ENCODE measurements at regions not wholly inside any gene's neighbourhood (a gene's known extent, or its start where the extent isn't known, plus 50 kb on each side); places are given as distances from the start of the nearest gene placed in this dataset.

- no peaks in the 10 kb centered on the region for H3K9me3 ChIP-seq (ENCODE audit: control insufficient read depth, low read depth, low read length)
- H3K4me1 ChIP-seq (ENCODE audit: control insufficient read depth, low read depth, low read length) = peaks cover 25% of the 10 kb centered on the region
- no peak overlapping the region for H3K27ac ChIP-seq (ENCODE audit: low read length)
- H3K9ac ChIP-seq (ENCODE audit: low read length) = no peak overlapping the region
- H3K4me3 ChIP-seq (ENCODE audit: low read length) = no peak overlapping the region
- H3K36me3 ChIP-seq (ENCODE audit: control insufficient read depth, low read depth, low read length) = no peaks in the 10 kb centered on the region
- no peaks in the 10 kb centered on the region for H3K27me3 ChIP-seq (ENCODE audit: control insufficient read depth, insufficient read depth, low read length)
These were observed 492.3 kb downstream of the CENPC start for GRCh38 chr4:67052814-67053675.

- Histone ChIP-seq H3K9me3 (ENCODE audit: control insufficient read depth, low read depth, low read length) (no peaks in the 10 kb centered on the region), H3K36me3 (ENCODE audit: control insufficient read depth, low read depth, low read length) (no peaks in the 10 kb centered on the region), H3K27ac (ENCODE audit: low read length) (no peak overlapping the region), H3K4me1 (ENCODE audit: control insufficient read depth, low read depth, low read length) (peaks cover 25% of the 10 kb centered on the region), H3K4me3 (ENCODE audit: low read length) (no peak overlapping the region), H3K9ac (ENCODE audit: low read length) (no peak overlapping the region), H3K27me3 (ENCODE audit: control insufficient read depth, insufficient read depth, low read length) (no peaks in the 10 kb centered on the region)
These were observed 494.1 kb downstream of the CENPC start for GRCh38 chr4:67051000-67051789.

GRCh38 chr4:67049446-67049845 is 495.9 kb downstream of the CENPC start:
- Histone ChIP-seq H3K9ac (ENCODE audit: low read length) (no peak overlapping the region), H3K9me3 (ENCODE audit: control insufficient read depth, low read depth, low read length) (no peaks in the 10 kb centered on the region), H3K27me3 (ENCODE audit: control insufficient read depth, insufficient read depth, low read length) (no peaks in the 10 kb centered on the region), H3K4me1 (ENCODE audit: control insufficient read depth, low read depth, low read length) (peaks cover 25% of the 10 kb centered on the region), H3K4me3 (ENCODE audit: low read length) (no peak overlapping the region), H3K36me3 (ENCODE audit: control insufficient read depth, low read depth, low read length) (no peaks in the 10 kb centered on the region), H3K27ac (ENCODE audit: low read length) (no peak overlapping the region)

- no peak overlapping the region for H3K27ac ChIP-seq (ENCODE audit: low read length)
- no peaks in the 10 kb centered on the region for H3K27me3 ChIP-seq (ENCODE audit: control insufficient read depth, insufficient read depth, low read length)
- no peaks in the 10 kb centered on the region for H3K36me3 ChIP-seq (ENCODE audit: control insufficient read depth, low read depth, low read length)
- peaks cover 25% of the 10 kb centered on the region for H3K4me1 ChIP-seq (ENCODE audit: control insufficient read depth, low read depth, low read length)
- no peak overlapping the region for H3K9ac ChIP-seq (ENCODE audit: low read length)
- no peak overlapping the region for H3K4me3 ChIP-seq (ENCODE audit: low read length)
- H3K9me3 ChIP-seq (ENCODE audit: control insufficient read depth, low read depth, low read length) = no peaks in the 10 kb centered on the region
These were observed 496.8 kb downstream of the CENPC start for GRCh38 chr4:67048530-67048929.

- H3K36me3 ChIP-seq (ENCODE audit: control insufficient read depth, low read depth, low read length) = no peaks in the 10 kb centered on the region
- H3K27me3 ChIP-seq (ENCODE audit: control insufficient read depth, insufficient read depth, low read length) = no peaks in the 10 kb centered on the region
- H3K4me1 ChIP-seq (ENCODE audit: control insufficient read depth, low read depth, low read length) = no peaks in the 10 kb centered on the region
- H3K9ac ChIP-seq (ENCODE audit: low read length) = no peak overlapping the region
- no peak overlapping the region for H3K27ac ChIP-seq (ENCODE audit: low read length)
- no peaks in the 10 kb centered on the region for H3K9me3 ChIP-seq (ENCODE audit: control insufficient read depth, low read depth, low read length)
- no peak overlapping the region for H3K4me3 ChIP-seq (ENCODE audit: low read length)
These were observed 505.0 kb downstream of the CENPC start for GRCh38 chr4:67040315-67040714.

- H3K9me3 ChIP-seq (ENCODE audit: control insufficient read depth, low read depth, low read length) = no peaks in the 10 kb centered on the region
- no peaks in the 10 kb centered on the region for H3K27me3 ChIP-seq (ENCODE audit: control insufficient read depth, insufficient read depth, low read length)
- no peaks in the 10 kb centered on the region for H3K4me1 ChIP-seq (ENCODE audit: control insufficient read depth, low read depth, low read length)
- H3K9ac ChIP-seq (ENCODE audit: low read length) = no peak overlapping the region
- no peak overlapping the region for H3K27ac ChIP-seq (ENCODE audit: low read length)
- no peaks in the 10 kb centered on the region for H3K36me3 ChIP-seq (ENCODE audit: control insufficient read depth, low read depth, low read length)
- no peak overlapping the region for H3K4me3 ChIP-seq (ENCODE audit: low read length)
These were observed 507.1 kb downstream of the CENPC start for GRCh38 chr4:67038228-67038566.

GRCh38 chr4:67037504-67038227 is 507.6 kb downstream of the CENPC start:
- Histone ChIP-seq H3K4me1 (ENCODE audit: control insufficient read depth, low read depth, low read length) (no peaks in the 10 kb centered on the region), H3K27ac (ENCODE audit: low read length) (no peak overlapping the region), H3K36me3 (ENCODE audit: control insufficient read depth, low read depth, low read length) (no peaks in the 10 kb centered on the region), H3K4me3 (ENCODE audit: low read length) (no peak overlapping the region), H3K27me3 (ENCODE audit: control insufficient read depth, insufficient read depth, low read length) (no peaks in the 10 kb centered on the region), H3K9ac (ENCODE audit: low read length) (no peak overlapping the region), H3K9me3 (ENCODE audit: control insufficient read depth, low read depth, low read length) (no peaks in the 10 kb centered on the region)

- H3K9me3 ChIP-seq (ENCODE audit: control insufficient read depth, low read depth, low read length) = no peaks in the 10 kb centered on the region
- no peaks in the 10 kb centered on the region for H3K4me1 ChIP-seq (ENCODE audit: control insufficient read depth, low read depth, low read length)
- no peak overlapping the region for H3K4me3 ChIP-seq (ENCODE audit: low read length)
- H3K27me3 ChIP-seq (ENCODE audit: control insufficient read depth, insufficient read depth, low read length) = no peaks in the 10 kb centered on the region
- H3K27ac ChIP-seq (ENCODE audit: low read length) = no peak overlapping the region
- no peaks in the 10 kb centered on the region for H3K36me3 ChIP-seq (ENCODE audit: control insufficient read depth, low read depth, low read length)
- no peak overlapping the region for H3K9ac ChIP-seq (ENCODE audit: low read length)
These were observed 508.5 kb downstream of the CENPC start for GRCh38 chr4:67036791-67037190.

GRCh38 chr4:67035986-67036385 is 509.3 kb downstream of the CENPC start:
- Histone ChIP-seq H3K9me3 (ENCODE audit: control insufficient read depth, low read depth, low read length) (no peaks in the 10 kb centered on the region), H3K4me1 (ENCODE audit: control insufficient read depth, low read depth, low read length) (no peaks in the 10 kb centered on the region), H3K27me3 (ENCODE audit: control insufficient read depth, insufficient read depth, low read length) (no peaks in the 10 kb centered on the region), H3K27ac (ENCODE audit: low read length) (no peak overlapping the region), H3K4me3 (ENCODE audit: low read length) (no peak overlapping the region), H3K9ac (ENCODE audit: low read length) (no peak overlapping the region), H3K36me3 (ENCODE audit: control insufficient read depth, low read depth, low read length) (no peaks in the 10 kb centered on the region)

GRCh38 chr4:67035501-67035900 is 509.8 kb downstream of the CENPC start:
- Histone ChIP-seq H3K4me3 (ENCODE audit: low read length) (no peak overlapping the region), H3K9ac (ENCODE audit: low read length) (no peak overlapping the region), H3K27me3 (ENCODE audit: control insufficient read depth, insufficient read depth, low read length) (no peaks in the 10 kb centered on the region), H3K4me1 (ENCODE audit: control insufficient read depth, low read depth, low read length) (no peaks in the 10 kb centered on the region), H3K27ac (ENCODE audit: low read length) (no peak overlapping the region), H3K9me3 (ENCODE audit: control insufficient read depth, low read depth, low read length) (no peaks in the 10 kb centered on the region), H3K36me3 (ENCODE audit: control insufficient read depth, low read depth, low read length) (no peaks in the 10 kb centered on the region)

- H3K27ac ChIP-seq (ENCODE audit: low read length) = no peak overlapping the region
- H3K4me1 ChIP-seq (ENCODE audit: control insufficient read depth, low read depth, low read length) = no peaks in the 10 kb centered on the region
- H3K4me3 ChIP-seq (ENCODE audit: low read length) = no peak overlapping the region
- no peaks in the 10 kb centered on the region for H3K9me3 ChIP-seq (ENCODE audit: control insufficient read depth, low read depth, low read length)
- H3K36me3 ChIP-seq (ENCODE audit: control insufficient read depth, low read depth, low read length) = no peaks in the 10 kb centered on the region
- H3K27me3 ChIP-seq (ENCODE audit: control insufficient read depth, insufficient read depth, low read length) = no peaks in the 10 kb centered on the region
- no peak overlapping the region for H3K9ac ChIP-seq (ENCODE audit: low read length)
These were observed 514.7 kb downstream of the CENPC start for GRCh38 chr4:67030636-67031035.

Data from iPS-18a (cell line).